GM19455 (cell line): ENCODE measurements at regions not wholly inside any gene's neighbourhood (a gene's known extent, or its start where the extent isn't known, plus 50 kb on each side); places are given as distances from the start of the nearest gene placed in this dataset.

Source experiments
- ATAC-seq: cut with Tn5 transposase; IDR thresholded peaks from one replicate; pipeline ENCODE4 v1.9.1; 2021; ENCODE audit not compliant: unreplicated experiment

DNA sequence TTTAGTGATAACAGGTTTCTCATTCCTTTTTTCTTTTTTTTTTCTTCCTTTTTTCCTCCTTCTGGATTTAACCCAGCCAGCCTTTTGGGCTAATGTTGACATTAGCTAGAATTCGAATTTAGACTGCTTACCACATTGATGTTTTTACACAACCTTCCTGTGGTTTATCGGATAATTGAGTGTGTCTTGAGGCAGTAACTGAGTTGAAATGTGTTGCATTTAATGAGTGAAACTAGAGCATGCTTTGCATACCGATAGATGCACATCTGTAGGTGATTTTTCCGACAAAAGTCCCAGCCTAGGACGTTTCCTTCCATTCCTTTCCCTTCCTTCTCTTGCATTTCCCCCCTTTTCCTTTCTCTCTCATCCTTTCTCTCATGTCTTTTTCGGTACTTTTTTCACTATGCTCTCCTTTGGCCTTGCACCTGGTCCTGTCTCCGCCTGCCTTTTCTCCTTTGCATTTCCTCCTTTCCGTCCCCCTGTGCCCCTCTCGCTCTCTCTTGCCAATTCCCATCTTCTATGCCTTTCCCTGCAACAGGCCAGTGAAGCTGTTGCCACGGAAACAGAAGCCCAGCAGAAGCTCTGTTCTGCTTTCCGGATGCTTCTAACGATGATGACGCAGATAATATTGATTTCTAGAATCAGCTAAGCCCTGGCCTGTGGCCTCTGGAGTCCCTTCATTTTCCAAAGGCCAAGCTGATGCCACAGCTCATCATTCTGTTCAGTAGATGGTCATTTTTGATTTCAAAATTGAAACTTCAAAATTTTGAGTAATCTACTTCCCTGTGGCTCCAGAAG, 76.1 kb downstream of the SLC25A47 start:
- ATAC-seq: no peak

DNA sequence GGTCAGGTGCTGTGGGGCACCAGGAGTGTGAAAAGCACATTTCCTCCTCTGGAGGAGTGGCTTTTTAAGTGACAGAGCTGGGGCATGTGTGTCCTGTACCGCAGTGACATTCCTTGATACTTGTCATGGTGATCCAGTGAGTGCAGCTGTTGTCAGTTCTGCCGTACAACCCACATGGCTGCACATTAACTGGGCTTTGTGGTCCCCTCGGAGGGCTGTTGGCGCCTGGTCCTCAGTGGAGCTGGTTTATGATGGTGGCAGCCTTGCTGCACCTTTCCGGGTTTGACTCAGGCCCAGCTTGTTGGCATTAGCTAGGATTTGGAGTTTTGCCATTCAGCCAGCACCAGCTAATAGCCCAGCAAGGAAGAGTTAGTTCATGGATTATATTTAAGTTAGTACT, 77.0 kb downstream of the SLC25A47 start:
- no peak for ATAC-seq

DNA sequence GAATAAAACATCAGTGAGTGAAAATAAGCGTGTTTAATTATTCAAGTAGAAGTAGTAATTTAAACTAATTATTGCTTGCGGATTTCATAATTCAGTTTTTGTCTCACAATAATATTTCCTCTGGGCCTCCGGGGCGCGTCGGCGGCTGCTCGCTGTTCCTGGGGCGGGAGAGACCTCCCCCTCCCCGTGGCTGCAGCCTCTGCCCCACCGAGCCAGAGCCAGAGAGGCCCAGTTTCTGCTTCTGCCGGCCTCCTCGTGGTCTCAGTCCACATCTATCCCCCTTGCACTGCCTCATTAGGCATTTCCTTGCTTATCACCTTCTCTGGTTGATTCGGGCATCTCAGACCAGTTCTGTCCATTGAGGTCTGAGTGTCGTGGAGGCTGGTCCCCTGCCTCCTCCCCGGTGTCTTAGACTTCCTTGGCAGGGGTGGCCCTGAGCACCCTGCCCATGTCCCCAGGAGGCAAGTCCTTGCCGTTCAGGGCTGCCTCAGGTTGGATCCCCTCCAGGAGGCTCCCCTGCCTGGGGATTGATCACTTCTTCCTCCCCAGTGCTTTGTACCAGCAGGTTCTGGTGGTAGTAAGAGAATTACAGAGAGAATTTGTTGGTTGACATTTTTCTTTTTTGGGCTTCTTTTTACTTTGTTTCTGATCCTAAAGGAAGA, 78.0 kb downstream of the SLC25A47 start:
- no peak for ATAC-seq

DNA sequence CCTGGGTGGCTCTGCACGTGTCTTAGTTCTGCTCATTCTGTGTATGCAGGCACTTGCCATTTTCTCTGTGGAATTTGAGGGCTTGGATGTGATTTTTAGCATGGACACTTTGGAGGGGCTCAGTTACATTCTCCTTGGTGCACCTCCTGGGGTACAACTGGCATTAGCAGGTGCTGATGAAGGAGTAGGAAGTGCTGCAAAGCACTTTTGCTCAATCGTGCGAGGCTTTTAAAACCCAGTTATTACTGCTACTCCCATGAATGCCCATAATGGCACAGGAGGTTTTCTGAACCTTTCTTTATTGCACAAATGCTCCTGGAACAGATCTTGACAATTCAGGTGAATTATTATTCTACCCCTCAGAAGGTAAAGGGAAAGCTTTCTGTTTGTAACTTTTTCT, 78.7 kb downstream of the SLC25A47 start:
- no peak for ATAC-seq

DNA sequence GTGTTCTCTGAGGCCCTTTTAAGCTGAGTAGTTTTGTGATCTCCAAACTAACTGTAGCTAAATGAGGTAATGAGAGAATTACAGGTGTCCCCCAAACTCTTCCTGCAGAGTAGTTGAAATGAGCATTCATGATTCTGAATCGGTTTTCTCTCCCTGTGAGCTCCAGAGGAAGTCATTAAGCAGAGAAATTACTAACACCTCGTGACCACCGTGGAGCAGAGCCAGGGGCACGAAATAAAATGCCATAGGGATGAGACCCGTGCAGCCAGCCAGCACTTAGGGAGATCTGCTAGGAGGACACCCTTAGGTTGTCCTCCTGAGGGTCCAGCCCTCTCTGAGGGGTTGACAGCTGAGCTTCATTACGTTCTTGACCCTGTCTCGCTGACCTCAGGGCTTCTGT, 79.5 kb downstream of the SLC25A47 start:
- no peak for ATAC-seq

DNA sequence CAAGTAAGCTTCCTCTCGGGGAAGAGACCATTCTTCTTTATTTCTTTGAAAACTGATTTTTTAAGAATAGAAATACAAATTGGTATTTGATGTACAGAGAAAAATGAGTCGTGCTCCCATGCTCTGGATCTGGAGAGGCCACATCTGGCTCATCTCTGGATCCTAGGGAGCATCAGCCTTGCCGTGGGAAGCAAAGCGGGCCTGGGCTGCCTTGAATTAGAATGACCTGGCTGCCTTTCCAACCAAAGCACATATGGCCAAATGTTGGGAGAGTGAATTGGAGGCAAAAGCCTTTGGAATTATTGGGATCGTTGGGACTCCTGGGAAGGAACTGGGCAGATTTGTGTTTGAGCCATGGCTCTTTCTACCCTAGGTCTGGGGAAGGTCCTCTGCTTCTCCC, 80.0 kb downstream of the SLC25A47 start:
- no peak for ATAC-seq

DNA sequence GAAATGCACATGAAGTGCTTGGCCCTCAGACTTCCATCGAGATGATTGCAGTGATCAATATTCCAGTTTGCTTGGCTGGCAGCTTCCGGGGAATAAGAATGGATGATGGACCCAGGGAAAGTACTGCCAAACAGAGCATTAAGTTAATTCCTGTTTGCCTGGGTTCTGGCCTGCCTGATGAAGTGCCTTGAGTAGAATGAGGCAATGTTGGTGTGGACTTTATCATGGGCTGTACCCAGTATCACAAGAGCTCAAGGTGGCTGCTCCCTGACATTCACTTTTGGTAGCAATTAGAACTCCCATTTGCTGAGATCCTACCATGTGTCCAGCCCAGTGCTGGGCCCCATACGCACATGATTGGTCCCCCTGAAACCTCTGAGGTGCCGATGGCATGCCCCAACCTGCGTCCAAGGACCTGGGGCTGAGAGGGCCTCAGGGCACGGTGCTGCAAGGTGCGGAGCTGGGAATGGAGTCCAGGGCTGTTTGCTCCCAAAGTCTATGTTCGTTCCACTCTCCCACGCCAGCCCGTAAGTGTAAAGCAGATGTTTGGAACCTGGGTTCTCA, 80.7 kb downstream of the SLC25A47 start:
- no peak for ATAC-seq

DNA sequence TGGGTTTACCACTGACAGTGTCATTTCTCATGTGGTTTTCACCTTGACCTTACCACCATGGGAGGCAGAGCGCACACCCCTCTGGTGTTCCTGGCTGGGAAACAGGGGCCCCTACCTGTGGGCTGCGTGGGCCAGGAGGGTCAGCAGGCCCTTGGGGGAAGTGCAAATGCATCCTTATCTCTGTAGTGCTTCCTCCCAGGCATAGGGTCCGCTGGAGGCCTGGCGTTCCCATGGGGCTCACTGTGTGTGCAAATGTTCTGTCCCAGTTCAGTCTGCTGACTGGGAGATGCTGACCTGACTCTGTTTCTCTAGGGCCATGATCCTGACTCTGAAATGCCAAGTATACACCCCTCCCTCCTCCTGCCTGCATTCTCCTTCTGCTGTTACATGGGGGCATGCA, 81.3 kb downstream of the SLC25A47 start:
- ATAC-seq: no peak

DNA sequence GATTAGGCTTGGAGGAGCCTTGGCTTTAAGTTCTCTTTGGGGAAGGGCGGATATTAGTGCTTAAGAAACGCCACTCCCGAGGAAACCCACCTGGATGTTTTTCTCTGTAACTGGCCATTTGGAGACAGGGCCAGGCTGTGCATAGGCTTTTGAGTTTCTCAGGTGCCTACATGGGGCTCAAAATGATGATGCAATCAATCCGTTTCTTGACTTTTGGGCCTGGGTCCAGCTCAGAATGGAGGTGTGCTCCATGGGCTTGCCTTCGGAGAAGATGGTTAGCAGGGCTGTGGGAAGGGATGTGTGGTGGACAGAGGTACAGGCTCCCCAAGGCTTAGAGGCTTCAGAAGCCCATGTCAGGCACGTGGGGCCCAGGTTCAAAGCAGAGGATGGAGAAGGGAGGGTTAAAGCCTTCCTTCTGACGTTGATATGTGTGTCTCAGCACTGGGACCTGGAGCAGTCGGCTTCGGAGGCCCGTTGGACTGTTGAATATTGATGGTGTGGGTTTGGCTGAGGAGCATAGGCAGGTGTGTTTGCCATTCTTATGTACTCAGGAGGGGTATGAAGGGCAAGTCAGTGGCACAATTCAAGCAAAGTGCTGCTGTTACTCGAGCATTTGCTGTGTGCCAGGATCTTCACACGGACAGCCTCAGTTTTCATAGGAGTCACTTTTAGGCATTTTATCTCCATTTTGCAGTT, 82.8 kb downstream of the SLC25A47 start:
- ATAC-seq: no peak

DNA sequence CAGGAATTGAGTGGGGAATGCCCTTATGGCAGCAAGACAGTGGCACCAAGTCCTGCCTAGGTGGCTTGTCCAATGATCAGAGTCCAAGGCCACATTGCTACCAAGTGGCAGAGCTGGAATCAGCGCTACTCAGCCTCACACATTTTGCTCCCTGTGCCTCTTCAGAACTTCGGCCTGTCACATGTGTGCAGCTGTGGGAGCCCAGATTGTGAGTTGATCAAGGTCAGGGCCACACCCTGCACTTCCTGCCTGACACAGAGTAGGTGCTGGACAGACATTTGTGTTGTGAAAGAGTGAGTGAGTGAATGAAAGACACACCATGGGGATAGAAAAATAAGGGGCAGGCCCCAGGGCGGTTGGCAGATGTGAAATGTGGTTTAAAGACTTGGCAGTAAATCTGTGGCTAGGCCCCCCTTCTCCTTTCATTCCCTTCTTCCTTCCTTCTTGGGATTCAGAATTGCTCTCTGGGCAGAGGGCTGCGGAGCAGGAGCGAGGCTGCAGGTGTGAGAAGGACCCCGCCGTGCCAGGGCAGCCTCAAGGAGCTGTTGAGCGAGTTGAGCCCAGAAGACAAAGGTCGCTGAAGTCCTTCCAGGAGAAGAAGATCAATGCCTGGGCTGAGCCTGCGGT, 83.5 kb downstream of the SLC25A47 start:
- no peak for ATAC-seq

DNA sequence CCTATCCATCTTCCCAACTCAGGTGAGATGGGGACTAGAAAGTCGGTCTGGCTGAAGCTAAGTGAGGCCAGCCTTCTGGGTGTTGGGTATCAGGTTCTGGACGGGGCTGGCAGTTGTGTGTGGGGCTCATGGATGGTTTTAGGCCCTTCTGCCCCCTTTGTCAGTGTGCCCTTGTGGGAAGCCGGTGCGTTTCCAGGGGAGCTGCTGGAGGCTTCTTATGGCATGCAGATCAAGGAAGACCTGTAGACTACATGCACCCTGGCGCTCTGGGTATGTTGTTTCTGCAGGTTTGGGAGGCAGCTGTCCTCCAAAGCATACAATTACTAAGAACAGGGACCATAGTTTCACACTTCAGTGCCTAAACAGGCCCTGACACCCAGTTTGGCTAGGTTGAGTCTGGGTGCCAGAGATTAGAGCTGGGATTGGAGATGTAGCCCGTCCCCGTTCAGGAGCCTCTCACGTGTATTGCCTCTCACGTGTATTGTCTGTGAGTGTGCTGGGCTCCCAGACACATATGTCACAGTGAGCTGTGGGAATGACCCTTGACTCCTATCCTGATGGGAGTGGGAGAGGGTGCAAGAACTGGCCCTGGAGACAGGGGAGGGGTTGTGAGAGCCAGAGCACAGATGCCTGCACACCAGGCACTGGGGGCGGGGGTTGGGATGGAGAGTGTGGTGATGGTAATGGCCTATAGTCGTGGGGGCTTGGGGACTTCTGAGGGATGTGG, 84.4 kb downstream of the SLC25A47 start:
- no peak for ATAC-seq

DNA sequence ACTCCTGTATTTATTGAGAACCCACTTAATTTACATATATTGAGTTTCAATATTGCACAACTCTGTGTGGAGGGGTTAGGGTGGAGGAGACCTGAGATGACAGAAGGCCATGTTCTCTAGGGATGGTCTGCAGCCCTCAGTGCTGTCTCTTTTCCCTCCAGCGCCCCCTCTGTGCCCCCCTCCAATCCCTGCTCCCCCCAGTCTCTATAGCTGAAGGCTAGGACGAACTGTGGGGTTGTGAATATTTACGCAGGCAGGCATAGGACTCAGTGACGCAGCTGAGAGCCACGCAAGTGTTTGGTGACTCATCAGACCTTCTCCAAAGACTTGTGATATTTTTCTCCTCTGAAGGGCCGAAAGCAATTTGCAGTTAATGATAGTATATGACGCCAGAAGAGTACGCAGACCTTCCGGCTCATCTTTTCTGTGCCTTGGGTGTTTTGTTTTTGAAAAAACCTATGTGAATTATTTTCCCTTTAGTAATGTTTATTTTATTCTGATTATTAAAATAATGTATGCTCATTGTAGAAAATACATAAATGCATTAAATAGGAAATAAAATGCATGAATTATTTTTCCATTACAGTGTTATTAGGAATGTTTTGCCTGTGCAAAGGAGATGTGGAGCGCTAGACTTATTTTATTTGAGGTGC, 85.3 kb downstream of the SLC25A47 start:
- no peak for ATAC-seq

DNA sequence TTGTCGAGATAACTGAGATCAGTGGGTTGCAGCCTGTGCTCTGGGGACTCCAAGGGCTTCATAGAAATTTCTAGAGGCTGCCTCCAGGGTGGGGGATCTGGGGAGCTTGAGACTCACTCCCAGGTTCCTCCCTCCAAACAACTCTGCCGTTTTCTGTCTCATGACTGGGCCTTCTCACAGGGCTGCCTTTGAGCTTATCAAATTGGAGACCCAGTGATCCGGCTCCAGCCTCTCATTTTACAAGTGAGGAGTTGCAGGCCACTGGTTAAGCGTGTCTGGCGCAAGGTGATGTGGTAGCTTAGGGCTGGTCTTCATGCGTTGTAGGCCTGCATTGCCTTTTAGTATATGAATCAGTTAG, 85.8 kb downstream of the SLC25A47 start:
- ATAC-seq: no peak

DNA sequence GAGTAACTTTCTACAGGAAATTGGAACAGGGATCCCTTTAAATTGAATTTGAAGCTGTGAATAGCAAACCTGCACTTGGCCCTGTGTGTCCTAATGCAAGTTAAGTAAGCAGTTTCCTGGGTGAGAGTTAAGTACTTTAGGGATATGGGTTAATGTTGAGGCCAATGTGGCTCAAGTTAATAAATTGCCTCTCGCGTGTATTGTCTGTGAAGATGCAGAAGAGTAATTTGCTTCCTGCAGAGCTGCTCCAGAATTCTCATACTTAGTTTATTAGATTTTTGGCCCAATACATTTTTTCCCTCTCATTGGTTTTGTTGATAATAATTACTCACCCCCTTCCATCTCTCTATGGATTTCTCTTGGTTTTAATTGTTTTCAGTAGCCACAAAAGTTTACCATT, 86.5 kb downstream of the SLC25A47 start:
- ATAC-seq: no peak

DNA sequence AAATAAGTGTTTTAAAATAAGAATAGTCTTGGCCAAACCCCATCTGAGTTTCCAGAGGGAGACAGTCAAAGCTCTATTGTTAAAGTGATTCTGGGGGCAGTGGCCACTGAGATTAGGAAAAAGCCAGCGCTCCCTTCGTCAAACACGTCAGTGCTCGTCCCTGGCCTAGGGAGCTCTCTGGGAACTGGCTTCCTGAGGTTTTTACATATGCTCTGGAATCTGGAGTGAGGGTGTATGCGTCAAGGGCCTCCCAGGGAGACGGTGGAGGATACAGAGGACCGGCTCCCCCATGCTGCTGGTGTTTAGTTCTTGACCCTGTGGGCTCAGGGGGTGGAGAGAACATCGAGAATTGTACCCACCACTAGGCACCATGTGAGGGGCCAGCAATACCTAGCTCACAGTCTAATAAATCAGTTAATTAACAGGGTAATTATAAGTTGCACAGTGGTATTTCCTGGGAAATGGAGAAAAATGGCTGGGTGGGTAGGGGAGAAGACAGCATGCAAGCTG, 87.0 kb downstream of the SLC25A47 start:
- no peak for ATAC-seq

DNA sequence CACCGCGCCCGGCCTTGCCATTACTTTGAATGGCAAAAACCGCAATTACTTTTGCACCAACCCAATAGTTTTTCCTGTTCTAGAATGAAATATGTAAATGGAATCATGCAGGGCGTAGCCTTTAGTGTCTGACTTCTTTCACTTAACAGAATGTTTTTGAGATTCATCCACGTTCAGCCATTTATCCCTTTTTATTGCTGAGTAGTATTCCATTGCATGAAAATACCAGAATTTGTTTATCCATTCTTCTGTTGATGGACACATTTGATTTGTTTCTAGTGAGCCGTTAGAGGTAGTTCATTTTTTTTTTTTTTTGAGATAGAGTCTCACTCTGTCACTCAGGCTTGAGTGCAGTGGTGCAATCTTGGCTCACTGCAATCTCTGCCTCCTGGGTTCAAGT, 90.6 kb downstream of the SLC25A47 start:
- no peak for ATAC-seq

DNA sequence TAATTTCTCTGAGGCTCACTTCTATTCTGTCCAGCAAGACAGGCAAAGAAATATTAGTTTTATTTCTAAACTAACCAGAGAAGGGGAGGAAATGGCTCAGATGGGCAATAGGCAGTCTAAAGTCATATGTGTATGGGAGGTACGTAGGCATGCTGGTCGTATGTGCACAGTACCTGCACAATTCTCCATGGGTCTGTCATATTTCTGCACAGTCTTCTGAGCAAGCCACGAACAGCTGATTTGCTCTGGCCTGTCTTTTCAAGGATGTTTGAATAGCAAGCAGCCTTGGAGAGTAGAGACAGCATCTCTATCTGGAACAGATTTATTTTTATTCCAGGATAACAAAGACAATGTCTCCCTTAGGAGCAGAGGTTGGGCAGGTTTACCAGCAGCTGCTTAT, 92.1 kb downstream of the SLC25A47 start:
- no peak for ATAC-seq

DNA sequence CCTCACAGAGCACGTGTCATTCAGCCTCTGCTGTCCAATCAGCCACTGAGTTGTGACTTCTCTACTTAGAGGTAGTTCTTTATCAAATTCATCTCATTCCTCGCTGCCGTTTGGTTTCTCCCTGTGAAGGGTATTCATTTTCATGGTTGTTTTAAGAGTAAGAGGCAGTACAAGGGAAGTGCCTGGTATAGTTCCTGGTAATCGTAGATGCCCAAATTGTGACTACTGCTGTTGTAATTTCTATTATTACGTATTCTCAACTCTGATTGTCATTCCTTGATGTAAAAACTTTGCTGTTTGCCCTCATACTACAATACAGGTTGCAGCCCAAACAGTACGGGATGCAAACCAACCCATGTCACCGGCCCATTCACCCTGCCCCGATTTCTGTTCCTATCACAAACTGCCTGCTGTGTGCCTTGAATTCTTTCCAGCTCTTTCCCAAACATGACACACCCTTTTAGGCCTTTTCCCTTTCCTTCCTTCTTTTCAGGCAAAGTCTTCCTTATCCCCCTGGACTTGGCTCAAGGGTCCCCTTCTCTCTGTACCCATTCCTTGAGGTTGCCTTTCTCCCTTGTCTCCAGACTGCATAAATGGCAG, 93.0 kb downstream of the SLC25A47 start:
- ATAC-seq: no peak
